CD4-positive, alpha-beta T cell treated with Interleukin-15 for 1 hour (primary cell): ENCODE measurements at regions not wholly inside any gene's neighbourhood (a gene's known extent, or its start where the extent isn't known, plus 50 kb on each side); places are given as distances from the start of the nearest gene placed in this dataset.

Experiments
- DNase-seq: peaks from one replicate; pipeline ENCODE4 v3.0.0-alpha.2; 2020

GRCh38 chr5:160511280-160511929 is 89.8 kb downstream of the PTTG1 start:
- DNase-seq = no peak
